Tibial nerve (tissue), 4 donors: ENCODE measurements at regions not wholly inside any gene's neighbourhood (a gene's known extent, or its start where the extent isn't known, plus 50 kb on each side); places are given as distances from the start of the nearest gene placed in this dataset.
A peak's percentile ranks its signal among the peaks of the same experiment; 100 is the strongest.
"Not testable (repeated sequence)": the region's sequence is repeated elsewhere in the genome, so short reads cannot be mapped to it uniquely, and the experiment has no call there.

Source experiments
- DNase-seq, 2 donors: peaks; one replicate each; pipeline ENCODE4 v3.0.0-alpha.2; 2019; ENCODE audit warnings: low spot score in 2 of 2
- H3K27ac ChIP-seq, 4 donors: fragments of 200-600 bp; sonication (generic) in 3 of 4; one replicate each; pipeline ENCODE4 v1.5.1; 2017 to 2019; ENCODE audit warnings: mild to moderate bottlenecking in 1 of 4
- H3K27me3 ChIP-seq, 2 donors: fragments of 200-600 bp; sonication (generic) in 1 of 2; one replicate each; pipeline versions ENCODE4 v1.5.1 to v1.6.0; 2017 to 2019
- H3K36me3 ChIP-seq, 3 donors: fragments of 200-600 bp; sonication (generic); one replicate each; pipeline ENCODE4 v1.5.1; 2018 to 2019
- H3K4me1 ChIP-seq, 4 donors: fragments of 200-600 bp; sonication (generic) in 3 of 4; one replicate each; pipeline ENCODE4 v1.5.1; 2017 to 2019
- H3K4me3 ChIP-seq, 4 donors: fragments of 200-600 bp; sonication (generic) in 3 of 4; one replicate each; pipeline ENCODE4 v1.5.1; 2017 to 2019; ENCODE audit warnings: mild to moderate bottlenecking in 1 of 4, moderate library complexity in 1 of 4
- H3K9me3 ChIP-seq, 4 donors: fragments of 200-600 bp; sonication (generic) in 3 of 4; one replicate each; pipeline ENCODE4 v1.5.1; 2017 to 2019
- EP300 ChIP-seq, 2 donors: sonication (generic); formaldehyde crosslinking; IDR thresholded peaks; one replicate each; pipeline ENCODE4 v1.6.1; 2017; ENCODE audit warnings: antibody characterized with exemption in 2 of 2, mild to moderate bottlenecking in 1 of 2
- POLR2A ChIP-seq, 2 donors: fragments of 450-650 bp; IDR thresholded peaks; one replicate each; pipeline ENCODE4 v1.6.1; 2017; ENCODE audit warnings: antibody characterized with exemption in 2 of 2, mild to moderate bottlenecking in 2 of 2, moderate library complexity in 2 of 2
- WGBS, 2 donors: methylation state at CpG; one replicate each; pipeline ENCODE4 v1.1.5; 2018; 5-methylcytosine and 5-hydroxymethylcytosine counted together
- TF ChIP-seq, protein P1 (sequence below), 5 experiments: fragments of 200-600 bp in 3 of 5; fragments of 450-650 bp in 2 of 5; sonication (generic) in 3 of 5; IDR thresholded peaks; one replicate each; pipeline ENCODE4 v1.5.1; 2016 to 2019; ENCODE audit warnings: antibody characterized with exemption in 5 of 5, mild to moderate bottlenecking in 3 of 5, moderate library complexity in 2 of 5

DNA sequence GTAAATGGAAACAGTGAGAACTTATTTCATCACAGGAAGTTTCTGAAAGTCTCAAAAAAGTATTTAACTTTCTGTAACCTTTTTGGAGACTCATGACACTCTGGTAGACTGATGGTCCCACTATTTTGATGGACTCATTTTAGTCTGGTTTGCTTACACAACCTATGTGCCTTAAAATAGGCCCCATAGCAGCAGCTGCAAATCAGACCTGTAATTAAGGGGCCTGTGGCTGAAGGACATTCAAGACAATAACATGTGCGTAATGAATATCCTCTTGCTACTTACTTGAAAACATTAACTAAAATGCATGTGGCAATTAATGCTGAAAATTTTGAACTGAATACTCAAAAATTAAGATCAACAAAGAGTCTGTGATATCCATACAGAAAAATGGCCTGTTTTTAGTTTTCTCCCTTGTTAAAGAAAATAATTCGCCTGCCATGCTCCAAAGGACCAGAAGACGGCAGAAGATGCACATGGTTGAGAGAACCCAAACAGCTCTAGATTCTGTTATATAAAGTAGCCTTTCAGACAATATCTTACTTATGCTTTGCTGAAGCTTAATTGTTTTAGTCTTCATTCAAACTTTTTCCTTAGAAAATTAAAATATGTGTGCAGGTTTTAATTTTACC, 568.5 kb downstream of the KCNA4 start:
- DNase-seq, result no peak
- Histone ChIP-seq H3K9me3 (no peaks in the 10 kb centered on the region), H3K27me3 (no peaks in the 10 kb centered on the region), H3K4me3 (no peak overlapping the region), H3K27ac (no peak overlapping the region), H3K4me1 (no peaks in the 10 kb centered on the region), H3K36me3 (no peaks in the 10 kb centered on the region)
- WGBS, 2 donors, result 41 to 45% methylated on average over 3 of the region's 3 CpGs
- TF ChIP-seq, protein P1, sequence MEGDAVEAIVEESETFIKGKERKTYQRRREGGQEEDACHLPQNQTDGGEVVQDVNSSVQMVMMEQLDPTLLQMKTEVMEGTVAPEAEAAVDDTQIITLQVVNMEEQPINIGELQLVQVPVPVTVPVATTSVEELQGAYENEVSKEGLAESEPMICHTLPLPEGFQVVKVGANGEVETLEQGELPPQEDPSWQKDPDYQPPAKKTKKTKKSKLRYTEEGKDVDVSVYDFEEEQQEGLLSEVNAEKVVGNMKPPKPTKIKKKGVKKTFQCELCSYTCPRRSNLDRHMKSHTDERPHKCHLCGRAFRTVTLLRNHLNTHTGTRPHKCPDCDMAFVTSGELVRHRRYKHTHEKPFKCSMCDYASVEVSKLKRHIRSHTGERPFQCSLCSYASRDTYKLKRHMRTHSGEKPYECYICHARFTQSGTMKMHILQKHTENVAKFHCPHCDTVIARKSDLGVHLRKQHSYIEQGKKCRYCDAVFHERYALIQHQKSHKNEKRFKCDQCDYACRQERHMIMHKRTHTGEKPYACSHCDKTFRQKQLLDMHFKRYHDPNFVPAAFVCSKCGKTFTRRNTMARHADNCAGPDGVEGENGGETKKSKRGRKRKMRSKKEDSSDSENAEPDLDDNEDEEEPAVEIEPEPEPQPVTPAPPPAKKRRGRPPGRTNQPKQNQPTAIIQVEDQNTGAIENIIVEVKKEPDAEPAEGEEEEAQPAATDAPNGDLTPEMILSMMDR (IDR thresholded peaks at IDR 0.05), result peak in 3 of 5 experiments; percentile 26 to 30 (median 28)
- TF ChIP-seq POLR2A (IDR thresholded peaks at IDR 0.05) (no peak), EP300 (IDR thresholded peaks at IDR 0.05) (no peak)

DNA sequence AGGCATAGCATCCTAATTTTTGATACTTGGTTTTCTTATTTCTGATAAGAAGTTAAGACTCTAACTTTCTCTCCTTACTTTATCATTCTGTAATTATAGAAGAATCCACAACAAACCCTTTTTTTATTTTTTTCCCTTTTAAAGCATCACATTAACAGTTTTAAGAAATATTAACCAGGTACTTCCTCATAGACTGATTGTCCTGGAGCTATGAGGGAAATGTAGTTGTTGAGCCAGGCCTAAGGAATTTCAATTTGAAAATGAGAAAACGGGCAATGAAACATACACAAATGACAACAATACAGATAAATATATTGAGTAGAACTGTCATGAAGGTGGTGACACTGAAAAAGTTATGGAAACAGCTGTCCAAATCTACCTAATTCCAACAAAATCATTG, 569.0 kb downstream of the KCNA4 start:
- H3K9me3 ChIP-seq, result no peaks in the 10 kb centered on the region
- WGBS, 2 donors, result 78 to 81% methylated on average over 1 of the region's 1 CpG
- TF ChIP-seq POLR2A (IDR thresholded peaks at IDR 0.05), result no peak
- TF ChIP-seq EP300 (IDR thresholded peaks at IDR 0.05), result no peak
- TF ChIP-seq, protein P1 (IDR thresholded peaks at IDR 0.05), result no peak
- DNase-seq, result no peak
- H3K27me3 ChIP-seq, result no peaks in the 10 kb centered on the region
- H3K36me3 ChIP-seq, result no peaks in the 10 kb centered on the region
- H3K27ac ChIP-seq, result no peak overlapping the region
- H3K4me3 ChIP-seq, result no peak overlapping the region
- no peaks in the 10 kb centered on the region for H3K4me1 ChIP-seq

DNA sequence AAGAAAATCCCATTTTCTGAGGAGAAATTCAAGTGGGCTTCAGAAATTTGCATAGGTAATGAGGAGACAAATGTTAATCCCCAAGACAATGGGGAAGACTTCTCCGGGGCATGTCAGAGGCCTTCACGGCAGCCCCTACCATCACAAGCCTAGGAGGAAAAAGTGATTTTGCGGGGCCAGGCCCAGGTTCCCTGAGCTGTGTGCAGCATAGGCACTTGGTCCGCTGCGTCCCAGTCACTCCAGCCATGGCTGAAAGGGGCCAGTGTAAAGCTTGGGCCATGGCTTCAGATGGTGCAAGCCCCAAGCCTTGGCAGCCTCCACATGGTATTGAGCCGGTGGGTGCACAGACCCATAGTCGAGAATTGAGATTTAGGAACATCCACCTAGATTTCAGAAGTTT, 570.7 kb downstream of the KCNA4 start:
- Histone ChIP-seq H3K27me3 (no peaks in the 10 kb centered on the region), H3K4me1 (no peaks in the 10 kb centered on the region), H3K27ac (no peak overlapping the region), H3K9me3 (no peaks in the 10 kb centered on the region), H3K36me3 (no peaks in the 10 kb centered on the region), H3K4me3 (no peak overlapping the region)
- 89 to 91% methylated on average over 7 of the region's 7 CpGs for WGBS, 2 donors
- no peak for DNase-seq
- TF ChIP-seq EP300 (IDR thresholded peaks at IDR 0.05), result no peak
- no peak for TF ChIP-seq POLR2A (IDR thresholded peaks at IDR 0.05)
- TF ChIP-seq, protein P1 (IDR thresholded peaks at IDR 0.05), result no peak

DNA sequence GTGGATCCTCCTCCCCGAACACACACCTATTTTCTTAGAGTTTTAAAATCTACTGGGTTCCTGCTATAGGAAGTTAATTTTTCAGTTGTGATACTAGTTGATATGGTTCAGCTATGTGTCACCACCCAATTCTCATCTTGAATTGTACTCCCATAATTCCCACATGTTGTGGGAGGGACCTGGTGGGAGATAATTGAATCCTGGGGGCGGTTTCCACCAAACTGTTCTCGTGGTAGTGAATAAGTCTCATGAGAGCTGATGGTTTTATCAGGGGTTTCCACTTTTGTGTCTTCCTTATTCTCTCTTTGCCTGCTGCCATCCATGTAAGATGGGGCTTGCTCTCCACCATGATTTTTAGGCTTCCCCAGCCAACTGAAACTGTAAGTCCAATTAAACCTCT, 571.6 kb downstream of the KCNA4 start:
- not testable (repeated sequence) for H3K9me3 ChIP-seq, H3K27me3 ChIP-seq, H3K4me3 ChIP-seq, H3K4me1 ChIP-seq, H3K36me3 ChIP-seq, H3K27ac ChIP-seq, DNase-seq
- WGBS, 2 donors, result 71 to 81% methylated on average over 3 of the region's 3 CpGs

DNA sequence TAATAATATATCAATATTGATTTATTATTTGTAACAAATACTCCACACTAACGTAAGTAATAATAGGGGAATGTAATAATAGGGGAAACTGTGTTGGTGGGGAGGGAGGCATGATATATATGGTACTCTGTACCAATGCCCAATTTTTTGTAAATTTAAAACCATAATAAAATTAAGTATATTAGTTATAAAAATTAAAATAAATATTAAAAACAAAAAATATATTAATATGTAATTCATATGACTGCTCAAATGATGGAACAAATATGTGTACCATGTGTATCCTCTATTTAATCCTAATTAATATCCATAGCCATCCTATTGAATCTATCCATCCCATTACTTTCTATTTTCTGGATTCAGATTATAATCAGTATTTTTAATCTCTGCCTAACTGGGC, 578.0 kb downstream of the KCNA4 start:
- no peaks in the 10 kb centered on the region for H3K9me3 ChIP-seq
- no peaks in the 10 kb centered on the region for H3K4me1 ChIP-seq
- no peak for TF ChIP-seq EP300 (IDR thresholded peaks at IDR 0.05)
- H3K4me3 ChIP-seq, result no peak overlapping the region
- no peaks in the 10 kb centered on the region for H3K27me3 ChIP-seq
- no peak overlapping the region for H3K27ac ChIP-seq
- no peak for DNase-seq
- 89 to 91% methylated on average over 1 of the region's 1 CpG for WGBS, 2 donors
- H3K36me3 ChIP-seq, result no peaks in the 10 kb centered on the region

DNA sequence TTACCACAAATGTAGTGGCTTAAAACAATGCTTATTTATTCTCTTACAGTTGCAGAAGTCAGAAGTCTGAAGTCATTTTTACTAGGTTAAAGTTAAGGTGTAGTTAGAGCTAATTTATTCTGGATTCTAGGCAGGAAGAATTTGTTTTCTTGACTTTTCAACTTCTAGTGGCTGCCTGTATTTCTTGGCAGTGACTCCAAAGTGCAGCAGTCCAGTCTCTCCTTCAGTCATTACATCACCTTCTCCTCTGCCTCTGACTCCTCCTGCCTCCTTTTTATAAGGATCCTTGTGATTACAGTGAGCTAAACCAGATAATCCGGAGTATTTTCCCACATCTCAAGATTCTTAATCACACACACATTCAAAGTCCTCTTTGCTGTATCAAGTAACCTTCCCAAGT, 581.4 kb downstream of the KCNA4 start:
- Histone ChIP-seq H3K4me3 (no peak overlapping the region), H3K27ac (no peak overlapping the region), H3K36me3 (no peaks in the 10 kb centered on the region), H3K27me3 (no peaks in the 10 kb centered on the region), H3K4me1 (no peaks in the 10 kb centered on the region), H3K9me3 (no peaks in the 10 kb centered on the region)
- 51 to 61% methylated on average over 1 of the region's 1 CpG for WGBS, 2 donors
- DNase-seq, result no peak
- no peak for TF ChIP-seq POLR2A (IDR thresholded peaks at IDR 0.05)
- TF ChIP-seq, protein P1 (IDR thresholded peaks at IDR 0.05), result no peak
- TF ChIP-seq EP300 (IDR thresholded peaks at IDR 0.05), result no peak
